ENCODE measurements at regions not wholly inside any gene's neighbourhood (a gene's known extent, or its start where the extent isn't known, plus 50 kb on each side); places are given as distances from the start of the nearest gene placed in this dataset.
"Not testable (repeated sequence)": the region's sequence is repeated elsewhere in the genome, so short reads cannot be mapped to it uniquely, and the experiment has no call there.

GRCh38 chr9:63346310-63347048 is 1938.5 kb downstream of the FOXD4L5 start:
- not testable (repeated sequence) for H3K4me2 ChIP-seq (ENCODE audit: low read length)

DNA sequence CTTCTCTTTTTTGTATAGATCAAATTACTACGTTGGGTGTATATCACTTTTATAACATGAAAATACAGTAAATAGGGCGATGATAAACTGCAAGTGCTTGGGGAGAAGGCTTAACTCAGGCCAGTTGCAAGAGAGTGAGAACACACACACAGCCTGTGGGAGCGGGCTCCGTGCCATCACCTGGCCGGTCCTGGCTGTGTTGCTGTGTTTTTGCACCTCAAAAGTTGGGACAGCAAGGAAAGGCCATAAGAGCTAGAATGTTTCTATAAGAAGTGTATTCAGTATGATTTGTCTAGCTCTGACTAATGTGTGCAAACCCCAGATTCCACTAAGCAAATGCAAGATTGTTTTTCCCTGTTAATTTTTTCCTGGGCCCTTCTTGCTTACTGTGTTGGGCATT is 1940.6 kb downstream of the FOXD4L5 start:
- H3K27me3 ChIP-seq (ENCODE audit: insufficient read depth, low read depth, low read length); H3K27ac ChIP-seq (ENCODE audit: low read length); H3K9ac ChIP-seq (ENCODE audit: low read length); H3K9me3 ChIP-seq (ENCODE audit: low read length); H3K36me3 ChIP-seq (ENCODE audit: insufficient read depth, low read length); H4K20me1 ChIP-seq (ENCODE audit: insufficient read depth); H3F3A ChIP-seq (ENCODE audit: insufficient read depth, low read length, poor library complexity, severe bottlenecking); H3K4me2 ChIP-seq (ENCODE audit: low read length); H3K9me2 ChIP-seq (ENCODE audit: insufficient read depth, low read length); H2AFZ ChIP-seq (ENCODE audit: low read depth, low read length); H3K4me3 ChIP-seq (ENCODE audit: low read length); H3K79me2 ChIP-seq (replicated peaks; ENCODE audit: insufficient read depth, low read length): not testable (repeated sequence)

More at GRCh38 chr9:63346310-63347048, 1938.5 kb downstream of the FOXD4L5 start:
- H3K79me2 ChIP-seq (replicated peaks; ENCODE audit: insufficient read depth, low read length); H4K20me1 ChIP-seq (ENCODE audit: insufficient read depth); H3K9ac ChIP-seq (ENCODE audit: low read length); H3K27me3 ChIP-seq (ENCODE audit: insufficient read depth, low read depth, low read length); H2AFZ ChIP-seq (ENCODE audit: low read depth, low read length); H3K36me3 ChIP-seq (ENCODE audit: insufficient read depth, low read length); H3K4me3 ChIP-seq (ENCODE audit: low read length); H3K27ac ChIP-seq (ENCODE audit: low read length); H3K9me3 ChIP-seq (ENCODE audit: low read length); H3K9me2 ChIP-seq (ENCODE audit: insufficient read depth, low read length); H3F3A ChIP-seq (ENCODE audit: insufficient read depth, low read length, poor library complexity, severe bottlenecking): not testable (repeated sequence)

DNA sequence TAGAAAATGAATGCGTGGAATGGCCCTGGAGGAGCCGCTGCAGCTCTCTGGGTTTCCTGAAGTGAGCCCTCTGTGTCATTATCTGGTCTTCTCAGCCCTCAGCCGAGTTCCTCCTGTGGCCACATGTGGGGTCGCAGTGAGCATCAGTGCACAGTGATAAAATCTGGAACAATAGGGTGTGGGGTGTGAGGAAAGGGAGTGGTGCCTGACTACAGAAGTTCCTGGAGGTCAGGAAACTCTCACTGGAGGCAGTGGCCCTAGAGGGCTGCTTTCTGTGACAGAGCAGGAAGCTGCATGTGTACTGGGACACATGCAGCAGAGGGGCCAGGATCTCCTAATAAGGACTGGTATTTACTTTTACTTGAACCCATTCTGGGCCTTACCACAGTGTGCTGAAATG is 1942.5 kb downstream of the FOXD4L5 start:
- not testable (repeated sequence) for H3K9ac ChIP-seq (ENCODE audit: low read length); H3K4me3 ChIP-seq (ENCODE audit: low read length); H2AFZ ChIP-seq (ENCODE audit: low read depth, low read length); H3K9me3 ChIP-seq (ENCODE audit: low read length); H3F3A ChIP-seq (ENCODE audit: insufficient read depth, low read length, poor library complexity, severe bottlenecking); H3K36me3 ChIP-seq (ENCODE audit: insufficient read depth, low read length); H3K27me3 ChIP-seq (ENCODE audit: insufficient read depth, low read depth, low read length); H3K27ac ChIP-seq (ENCODE audit: low read length); H3K9me2 ChIP-seq (ENCODE audit: insufficient read depth, low read length); H4K20me1 ChIP-seq (ENCODE audit: insufficient read depth); H3K79me2 ChIP-seq (replicated peaks; ENCODE audit: insufficient read depth, low read length); H3K4me2 ChIP-seq (ENCODE audit: low read length)

DNA sequence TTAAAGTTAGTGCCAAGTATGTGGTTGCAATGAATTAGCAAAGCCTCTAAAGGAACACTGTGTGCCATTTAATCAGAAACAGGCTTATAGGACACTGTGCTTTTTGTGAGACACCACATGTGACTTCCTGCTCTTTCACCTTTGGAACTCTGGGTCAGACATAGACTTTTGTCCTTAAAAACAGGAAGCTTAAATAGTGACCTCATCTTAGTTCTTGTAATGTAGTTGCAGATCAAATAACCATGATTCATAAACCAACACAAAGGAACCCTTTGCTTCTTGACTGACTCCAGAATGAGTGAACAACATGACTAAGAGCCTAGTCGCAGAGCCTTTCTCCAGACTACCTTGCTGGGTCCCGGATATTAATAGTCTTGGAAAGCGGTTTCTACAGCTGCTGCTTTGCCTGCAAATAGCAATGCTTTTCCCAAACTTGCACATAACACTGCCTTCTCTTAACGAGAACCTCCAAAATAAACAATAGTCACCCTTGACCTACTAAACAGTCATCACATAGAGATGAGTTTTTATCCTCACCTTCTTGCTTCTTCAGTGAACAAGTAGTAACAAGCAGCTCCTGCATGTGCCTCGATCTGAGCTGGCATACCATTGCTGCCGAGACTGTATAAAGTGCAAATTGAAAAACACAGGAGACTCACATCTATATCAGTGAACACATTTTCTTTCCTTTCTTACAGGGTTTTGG is 1947.0 kb downstream of the FOXD4L5 start:
- not testable (repeated sequence) for H3K27ac ChIP-seq (ENCODE audit: low read length); H3F3A ChIP-seq (ENCODE audit: insufficient read depth, low read length, poor library complexity, severe bottlenecking)

GRCh38 chr9:63335286-63335685 is 1949.7 kb downstream of the FOXD4L5 start:
- not testable (repeated sequence) for H3K9ac ChIP-seq (ENCODE audit: low read length); H3K4me3 ChIP-seq (ENCODE audit: low read length); H3K36me3 ChIP-seq (ENCODE audit: insufficient read depth, low read length); H3K27ac ChIP-seq (ENCODE audit: low read length); H3K27me3 ChIP-seq (ENCODE audit: insufficient read depth, low read depth, low read length); H3K9me2 ChIP-seq (ENCODE audit: insufficient read depth, low read length); H2AFZ ChIP-seq (ENCODE audit: low read depth, low read length); H3K4me2 ChIP-seq (ENCODE audit: low read length); H3K9me3 ChIP-seq (ENCODE audit: low read length); H3F3A ChIP-seq (ENCODE audit: insufficient read depth, low read length, poor library complexity, severe bottlenecking); H3K79me2 ChIP-seq (replicated peaks; ENCODE audit: insufficient read depth, low read length); H4K20me1 ChIP-seq (ENCODE audit: insufficient read depth)

More for the DNA sequence above, 1947.0 kb downstream of the FOXD4L5 start:
- H3K4me3 ChIP-seq (ENCODE audit: low read length); H3K36me3 ChIP-seq (ENCODE audit: insufficient read depth, low read length); H3K79me2 ChIP-seq (replicated peaks; ENCODE audit: insufficient read depth, low read length); H4K20me1 ChIP-seq (ENCODE audit: insufficient read depth); H3K27me3 ChIP-seq (ENCODE audit: insufficient read depth, low read depth, low read length); H3K9me2 ChIP-seq (ENCODE audit: insufficient read depth, low read length); H2AFZ ChIP-seq (ENCODE audit: low read depth, low read length); H3K9ac ChIP-seq (ENCODE audit: low read length); H3K9me3 ChIP-seq (ENCODE audit: low read length); H3K4me2 ChIP-seq (ENCODE audit: low read length): not testable (repeated sequence)

DNA sequence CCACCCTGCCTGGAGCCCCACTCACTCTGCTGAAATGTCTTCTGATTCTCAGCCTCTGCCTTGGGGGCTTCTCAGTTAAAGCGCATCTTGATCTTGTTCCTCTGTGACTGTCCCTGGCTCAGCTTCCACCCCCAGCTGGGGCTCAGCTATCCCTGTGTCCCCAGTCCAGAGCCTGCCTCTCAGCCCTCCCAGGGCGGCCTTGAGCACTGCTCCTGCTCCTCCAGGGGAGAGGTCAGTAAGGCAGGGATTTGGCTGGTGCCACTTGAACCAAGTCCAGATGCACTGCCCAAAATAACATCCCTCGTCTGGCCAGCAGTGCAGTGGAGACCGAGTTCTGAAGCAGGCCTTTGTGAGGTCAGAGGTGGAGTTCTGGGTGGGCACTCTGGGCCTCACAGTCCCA is 1950.8 kb downstream of the FOXD4L5 start:
- H2AFZ ChIP-seq (ENCODE audit: low read depth, low read length); H3K79me2 ChIP-seq (replicated peaks; ENCODE audit: insufficient read depth, low read length): not testable (repeated sequence)

GRCh38 chr9:63333083-63333482 is 1951.9 kb downstream of the FOXD4L5 start:
- H3K79me2 ChIP-seq (replicated peaks; ENCODE audit: insufficient read depth, low read length); H4K20me1 ChIP-seq (ENCODE audit: insufficient read depth); H3K9me2 ChIP-seq (ENCODE audit: insufficient read depth, low read length): not testable (repeated sequence)

More for the DNA sequence above, 1950.8 kb downstream of the FOXD4L5 start:
- not testable (repeated sequence) for H3K9ac ChIP-seq (ENCODE audit: low read length); H3K36me3 ChIP-seq (ENCODE audit: insufficient read depth, low read length); H3K4me3 ChIP-seq (ENCODE audit: low read length); H3K27me3 ChIP-seq (ENCODE audit: insufficient read depth, low read depth, low read length); H3K9me3 ChIP-seq (ENCODE audit: low read length); H3K27ac ChIP-seq (ENCODE audit: low read length); H3K9me2 ChIP-seq (ENCODE audit: insufficient read depth, low read length); H4K20me1 ChIP-seq (ENCODE audit: insufficient read depth); H3F3A ChIP-seq (ENCODE audit: insufficient read depth, low read length, poor library complexity, severe bottlenecking); H3K4me2 ChIP-seq (ENCODE audit: low read length)

GRCh38 chr9:63328313-63328712 is 1956.7 kb downstream of the FOXD4L5 start:
- not testable (repeated sequence) for H3K9me2 ChIP-seq (ENCODE audit: insufficient read depth, low read length); H3K4me2 ChIP-seq (ENCODE audit: low read length); H3K4me3 ChIP-seq (ENCODE audit: low read length); H3F3A ChIP-seq (ENCODE audit: insufficient read depth, low read length, poor library complexity, severe bottlenecking); H3K36me3 ChIP-seq (ENCODE audit: insufficient read depth, low read length); H2AFZ ChIP-seq (ENCODE audit: low read depth, low read length); H3K9me3 ChIP-seq (ENCODE audit: low read length); H3K27me3 ChIP-seq (ENCODE audit: insufficient read depth, low read depth, low read length); H4K20me1 ChIP-seq (ENCODE audit: insufficient read depth); H3K9ac ChIP-seq (ENCODE audit: low read length); H3K79me2 ChIP-seq (replicated peaks; ENCODE audit: insufficient read depth, low read length); H3K27ac ChIP-seq (ENCODE audit: low read length)

More at GRCh38 chr9:63333083-63333482, 1951.9 kb downstream of the FOXD4L5 start:
- not testable (repeated sequence) for H2AFZ ChIP-seq (ENCODE audit: low read depth, low read length); H3K9ac ChIP-seq (ENCODE audit: low read length); H3K27ac ChIP-seq (ENCODE audit: low read length); H3F3A ChIP-seq (ENCODE audit: insufficient read depth, low read length, poor library complexity, severe bottlenecking); H3K4me3 ChIP-seq (ENCODE audit: low read length); H3K4me2 ChIP-seq (ENCODE audit: low read length); H3K36me3 ChIP-seq (ENCODE audit: insufficient read depth, low read length); H3K27me3 ChIP-seq (ENCODE audit: insufficient read depth, low read depth, low read length); H3K9me3 ChIP-seq (ENCODE audit: low read length)
